HFF-Myc (cell line): ENCODE measurements at regions not wholly inside any gene's neighbourhood (a gene's known extent, or its start where the extent isn't known, plus 50 kb on each side); places are given as distances from the start of the nearest gene placed in this dataset.

ENCODE experiments used
- DNase-seq: peaks from one replicate; pipeline ENCODE4 v3.0.0-alpha.2; 2011; ENCODE audit warnings: low read depth; ENCODE audit errors: extremely low read depth
- H3K4me3 ChIP-seq: replicated peaks from 2 replicates; pipeline ENCODE4 v1.5.1; 2011; ENCODE audit warnings: low read depth, mild to moderate bottlenecking, control low read depth, low read length
- TF ChIP-seq, protein P1 (sequence below): IDR thresholded peaks from 2 replicates; pipeline ENCODE4 v1.5.1; 2012; ENCODE audit warnings: mild to moderate bottlenecking, low read depth, low read length, control low read depth; ENCODE audit errors: missing control alignments

DNA sequence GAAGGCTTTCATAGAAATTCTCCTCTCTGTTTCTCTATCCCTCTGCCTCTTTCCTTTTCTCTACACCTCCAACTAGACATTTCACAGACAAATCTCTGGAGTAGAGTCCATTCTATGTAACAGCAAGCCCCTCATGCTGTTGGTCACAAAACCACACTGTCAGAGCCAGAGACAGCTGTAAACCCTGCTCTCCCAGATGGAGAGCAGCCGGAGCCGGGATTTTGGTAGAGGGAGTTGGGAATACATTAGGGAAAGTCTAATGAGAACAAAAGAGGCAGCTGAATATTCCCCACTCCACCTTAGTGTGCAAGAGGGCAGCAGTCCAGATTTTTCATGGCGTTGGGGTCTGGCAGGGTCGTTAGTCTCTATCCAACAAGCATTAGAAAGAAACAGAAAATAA lies 68.3 kb upstream of the EDN1 start:
- no peak overlapping the region for H3K4me3 ChIP-seq
- TF ChIP-seq, protein P1, sequence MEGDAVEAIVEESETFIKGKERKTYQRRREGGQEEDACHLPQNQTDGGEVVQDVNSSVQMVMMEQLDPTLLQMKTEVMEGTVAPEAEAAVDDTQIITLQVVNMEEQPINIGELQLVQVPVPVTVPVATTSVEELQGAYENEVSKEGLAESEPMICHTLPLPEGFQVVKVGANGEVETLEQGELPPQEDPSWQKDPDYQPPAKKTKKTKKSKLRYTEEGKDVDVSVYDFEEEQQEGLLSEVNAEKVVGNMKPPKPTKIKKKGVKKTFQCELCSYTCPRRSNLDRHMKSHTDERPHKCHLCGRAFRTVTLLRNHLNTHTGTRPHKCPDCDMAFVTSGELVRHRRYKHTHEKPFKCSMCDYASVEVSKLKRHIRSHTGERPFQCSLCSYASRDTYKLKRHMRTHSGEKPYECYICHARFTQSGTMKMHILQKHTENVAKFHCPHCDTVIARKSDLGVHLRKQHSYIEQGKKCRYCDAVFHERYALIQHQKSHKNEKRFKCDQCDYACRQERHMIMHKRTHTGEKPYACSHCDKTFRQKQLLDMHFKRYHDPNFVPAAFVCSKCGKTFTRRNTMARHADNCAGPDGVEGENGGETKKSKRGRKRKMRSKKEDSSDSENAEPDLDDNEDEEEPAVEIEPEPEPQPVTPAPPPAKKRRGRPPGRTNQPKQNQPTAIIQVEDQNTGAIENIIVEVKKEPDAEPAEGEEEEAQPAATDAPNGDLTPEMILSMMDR, result no peak
- DNase-seq, result no peak

DNA sequence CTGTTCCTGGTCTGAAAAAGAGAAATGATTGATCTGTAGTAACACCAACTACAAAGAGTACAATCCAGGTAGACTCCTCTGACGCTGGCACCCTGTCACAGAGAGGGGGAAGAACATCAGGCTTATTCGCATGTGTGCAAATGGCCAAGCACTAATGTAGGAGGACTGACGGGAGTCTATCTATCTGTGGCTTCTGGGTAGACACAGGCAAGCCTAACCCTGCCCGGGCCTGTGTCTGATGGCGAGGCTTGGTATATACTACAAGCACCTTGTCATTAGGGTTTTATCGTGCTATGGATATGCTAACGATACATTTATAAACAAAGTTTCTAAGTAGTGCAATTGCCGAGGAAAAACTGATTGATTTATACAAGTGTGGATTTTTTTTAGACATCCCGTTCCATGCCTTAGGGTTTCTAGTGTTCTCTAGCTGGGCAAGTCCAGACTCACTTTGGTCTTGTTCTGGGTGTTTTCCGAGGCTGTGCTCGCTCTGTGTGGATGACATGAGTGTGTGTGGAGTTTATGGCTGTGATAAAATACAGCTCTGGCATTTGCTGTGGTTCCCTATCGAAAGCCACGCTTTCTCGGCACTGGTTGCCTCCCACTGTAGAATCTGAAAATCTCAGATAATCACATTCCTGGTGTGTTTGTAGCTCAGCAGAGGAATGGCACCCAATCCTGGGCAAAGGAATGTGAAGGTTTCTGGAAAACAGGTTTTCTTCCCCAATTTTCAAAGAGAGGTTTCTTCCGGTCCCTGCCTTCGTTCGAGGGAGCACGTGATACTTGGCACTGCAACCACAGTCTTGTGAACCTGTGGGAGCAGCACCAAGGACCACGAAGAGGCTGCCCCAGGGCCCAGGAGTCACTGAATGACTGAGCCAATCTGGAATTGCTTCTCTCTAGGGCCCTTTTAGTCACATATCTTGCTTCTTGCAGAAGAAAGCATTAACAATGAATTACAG lies 67.5 kb upstream of the EDN1 start:
- TF ChIP-seq, protein P1, result no peak
- H3K4me3 ChIP-seq, result no peak overlapping the region
- DNase-seq, result no peak

DNA sequence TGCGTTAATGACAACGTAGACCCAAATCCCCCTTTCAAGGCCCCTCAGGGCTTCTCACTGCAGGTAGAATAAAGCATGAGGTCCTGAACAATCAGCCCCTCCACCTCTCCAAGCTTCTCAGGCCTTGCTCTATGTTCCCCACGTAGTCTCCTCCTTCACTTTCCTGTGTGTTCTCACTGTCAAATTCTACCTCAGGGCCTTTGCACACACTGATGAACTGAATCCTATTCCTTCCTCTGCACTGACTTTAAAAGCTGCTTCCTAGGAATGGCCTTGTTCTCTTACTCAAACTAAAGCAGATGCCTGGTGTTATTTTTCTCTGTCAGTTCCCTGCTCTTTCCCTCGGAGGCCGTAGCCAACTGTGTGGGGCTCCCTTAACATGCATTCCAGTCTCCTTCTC lies 66.8 kb upstream of the EDN1 start:
- TF ChIP-seq, protein P1, result no peak
- H3K4me3 ChIP-seq, result no peak overlapping the region
- no peak for DNase-seq

DNA sequence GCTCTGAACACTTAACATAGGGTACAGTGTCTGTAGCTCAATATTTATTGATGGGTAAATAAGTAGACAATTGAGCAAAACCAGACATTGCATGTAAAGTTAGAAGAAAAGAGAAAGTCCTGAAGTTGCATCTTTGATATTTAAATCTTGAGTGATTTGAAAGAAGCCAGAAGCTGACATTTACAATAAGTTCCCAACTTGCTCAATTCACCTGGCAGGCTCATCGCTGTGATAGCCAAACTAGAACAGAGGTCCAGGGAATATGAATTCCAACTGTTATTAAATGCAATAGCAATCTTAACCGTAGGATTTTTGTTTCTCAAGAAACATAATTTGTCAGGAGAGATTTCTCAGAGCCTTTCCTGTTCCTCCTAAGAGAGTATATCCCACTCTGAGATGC lies 65.9 kb upstream of the EDN1 start:
- no peak for DNase-seq
- no peak overlapping the region for H3K4me3 ChIP-seq
- TF ChIP-seq, protein P1, result no peak

DNA sequence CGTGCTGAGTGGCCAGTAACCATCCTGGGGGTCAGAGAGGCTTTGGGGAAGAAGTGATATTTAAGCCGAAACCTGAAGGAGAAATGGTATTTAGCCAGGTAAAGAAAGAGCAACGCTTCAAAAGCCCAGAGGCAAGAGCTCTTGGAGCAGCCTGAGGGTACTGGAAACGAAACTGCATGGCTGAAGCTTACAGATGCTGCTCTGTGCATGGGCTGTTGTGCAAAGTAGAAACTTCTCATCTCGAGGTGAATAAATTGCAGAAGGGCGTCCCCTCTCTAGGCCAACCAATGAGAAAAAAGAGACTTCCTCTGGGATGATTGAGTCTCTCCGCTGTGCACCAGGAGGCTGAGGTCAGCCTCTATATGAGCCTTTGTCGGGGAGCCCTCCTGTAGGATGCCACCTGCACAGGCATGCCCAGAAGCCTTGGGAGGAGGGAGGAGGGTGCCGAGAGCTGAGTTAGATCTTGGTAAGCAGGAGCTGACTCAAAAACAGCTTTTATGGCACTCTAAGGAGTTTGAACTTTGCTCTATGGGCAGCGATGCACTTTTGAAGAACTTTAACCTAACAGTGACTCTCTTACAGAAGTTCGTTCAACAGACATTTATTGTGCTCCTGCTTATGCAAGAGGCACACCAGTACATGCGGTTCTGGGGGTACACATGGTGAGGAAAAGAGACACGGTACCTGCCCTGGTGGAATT lies 61.6 kb upstream of the EDN1 start:
- TF ChIP-seq, protein P1, result no peak
- no peak overlapping the region for H3K4me3 ChIP-seq
- no peak for DNase-seq

DNA sequence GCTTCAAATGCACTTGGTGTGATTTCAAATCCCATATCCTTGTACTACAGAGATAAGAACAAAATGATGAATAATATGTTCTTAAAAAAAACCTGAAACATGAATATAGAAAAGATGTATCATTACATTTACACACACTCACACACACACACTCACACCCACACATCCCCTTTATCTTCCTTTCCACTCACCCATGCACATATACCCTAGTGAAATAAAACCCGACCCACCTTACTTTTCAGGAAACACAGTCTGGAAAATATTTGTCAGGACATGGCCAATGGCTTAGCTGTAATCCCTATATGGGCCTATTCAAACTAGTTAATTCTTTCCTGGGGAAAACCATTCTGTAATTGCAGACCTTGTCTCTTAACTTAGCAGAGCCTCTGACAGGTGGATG lies 60.8 kb upstream of the EDN1 start:
- DNase-seq, result no peak
- no peak overlapping the region for H3K4me3 ChIP-seq
- TF ChIP-seq, protein P1, result no peak
